H9 (cell line): ENCODE measurements at regions not wholly inside any gene's neighbourhood (a gene's known extent, or its start where the extent isn't known, plus 50 kb on each side); places are given as distances from the start of the nearest gene placed in this dataset.

ENCODE experiments used
- DNase-seq: peaks from one replicate; pipeline ENCODE4 v3.0.0-alpha.2; 2017
- H2AFZ ChIP-seq: one replicate; pipeline ENCODE4 v1.6.1; 2013; ENCODE audit warnings: mild to moderate bottlenecking, low read length, control low read depth, moderate library complexity
- H2AK5ac ChIP-seq: 2 replicates; pipeline ENCODE4 v1.6.1; 2013; ENCODE audit warnings: low read length, control low read depth, mixed read lengths; ENCODE audit not compliant: insufficient read length
- H2BK120ac ChIP-seq: one replicate; pipeline ENCODE4 v1.6.1; 2013; ENCODE audit warnings: low read depth, mild to moderate bottlenecking, low read length, control low read depth, inconsistent platforms; ENCODE audit not compliant: poor library complexity, severe bottlenecking
- H2BK12ac ChIP-seq: 2 replicates; pipeline ENCODE4 v1.6.1; 2013; ENCODE audit warnings: low read length, control low read depth, mixed read lengths, low read depth; ENCODE audit not compliant: insufficient read length
- H2BK15ac ChIP-seq: 2 replicates; pipeline ENCODE4 v1.6.1; 2013; ENCODE audit warnings: low read depth, low read length, control low read depth
- H2BK20ac ChIP-seq: one replicate; pipeline ENCODE4 v1.6.1; 2013; ENCODE audit warnings: low read depth, mild to moderate bottlenecking, low read length, control low read depth, inconsistent platforms; ENCODE audit not compliant: poor library complexity, severe bottlenecking
- H2BK5ac ChIP-seq: 2 replicates; pipeline ENCODE4 v1.6.1; 2013; ENCODE audit warnings: low read length, control low read depth, mixed read lengths; ENCODE audit not compliant: insufficient read length
- H3K14ac ChIP-seq: 2 replicates; pipeline ENCODE4 v1.6.1; 2013; ENCODE audit warnings: low read length, control low read depth; ENCODE audit not compliant: insufficient read depth
- H3K18ac ChIP-seq: 2 replicates; pipeline ENCODE4 v1.6.1; 2013; ENCODE audit warnings: low read depth, mild to moderate bottlenecking, mixed read lengths, low read length, control low read depth; ENCODE audit not compliant: insufficient read length
- H3K23ac ChIP-seq: 2 replicates; pipeline ENCODE4 v1.6.1; 2013; ENCODE audit warnings: low read length, control low read depth, mixed read lengths, low read depth; ENCODE audit not compliant: insufficient read length
- H3K23me2 ChIP-seq: 2 replicates; pipeline ENCODE4 v1.6.1; 2013; ENCODE audit warnings: low read depth, mild to moderate bottlenecking, mixed read lengths, low read length, control low read depth; ENCODE audit not compliant: insufficient read length, poor library complexity, severe bottlenecking
- H3K27ac ChIP-seq: 2 replicates; pipeline ENCODE4 v1.5.1; 2013; ENCODE audit warnings: low read length, control low read depth, mixed read lengths, low read depth; ENCODE audit not compliant: insufficient read length
- H3K27me3 ChIP-seq: 2 replicates; pipeline ENCODE4 v1.6.1; 2013; ENCODE audit warnings: low read length, control low read depth, inconsistent platforms; ENCODE audit not compliant: insufficient read depth
- H3K4ac ChIP-seq: 2 replicates; pipeline ENCODE4 v1.6.1; 2013; ENCODE audit warnings: low read depth, mild to moderate bottlenecking, control low read depth, inconsistent platforms, low read length, moderate library complexity
- H3K4me1 ChIP-seq: 2 replicates; pipeline ENCODE4 v1.6.1; 2013; ENCODE audit warnings: low read length, control low read depth, inconsistent platforms; ENCODE audit not compliant: insufficient read depth
- H3K4me2 ChIP-seq: 2 replicates; pipeline ENCODE4 v1.6.1; 2013; ENCODE audit warnings: low read length, control low read depth, mixed read lengths; ENCODE audit not compliant: insufficient read length, insufficient read depth
- H3K56ac ChIP-seq: 2 replicates; pipeline ENCODE4 v1.6.1; 2013; ENCODE audit warnings: low read depth, mild to moderate bottlenecking, mixed read lengths, low read length, control low read depth; ENCODE audit not compliant: insufficient read length
- H3K79me1 ChIP-seq: 2 replicates; pipeline ENCODE4 v1.6.1; 2013; ENCODE audit warnings: low read depth, mild to moderate bottlenecking, moderate library complexity, low read length, control low read depth, inconsistent platforms; ENCODE audit not compliant: insufficient read depth, poor library complexity, severe bottlenecking
- H3K79me2 ChIP-seq: 2 replicates; pipeline ENCODE4 v1.6.1; 2013; ENCODE audit warnings: low read length, control low read depth, inconsistent platforms; ENCODE audit not compliant: insufficient read depth
- H3K9ac ChIP-seq: 2 replicates; pipeline ENCODE4 v1.6.1; 2013; ENCODE audit warnings: low read length, control low read depth, mixed read lengths; ENCODE audit not compliant: insufficient read length; ENCODE audit errors: extremely low read depth
- H3K9me3 ChIP-seq: one replicate; pipeline ENCODE4 v1.6.1; 2013; ENCODE audit warnings: low read depth, low read length, inconsistent platforms; ENCODE audit not compliant: control insufficient read depth
- H3T11ph ChIP-seq: one replicate; pipeline ENCODE4 v1.6.1; 2013; ENCODE audit warnings: mild to moderate bottlenecking, low read length, control low read depth, inconsistent platforms
- H4K20me1 ChIP-seq: one replicate; pipeline ENCODE4 v1.6.1; 2013; ENCODE audit not compliant: control insufficient read depth, insufficient read length, insufficient read depth
- H4K5ac ChIP-seq: 2 replicates; pipeline ENCODE4 v1.6.1; 2013; ENCODE audit warnings: low read depth, mild to moderate bottlenecking, mixed read lengths, low read length, control low read depth; ENCODE audit not compliant: insufficient read length
- H4K8ac ChIP-seq: replicated peaks from 2 replicates; pipeline ENCODE4 v1.6.1; 2013; ENCODE audit warnings: low read length, control low read depth, mixed read lengths, low read depth; ENCODE audit not compliant: insufficient read length
- H4K91ac ChIP-seq: 2 replicates; pipeline ENCODE4 v1.6.1; 2013; ENCODE audit warnings: low read depth, mild to moderate bottlenecking, moderate library complexity, mixed read lengths, low read length, control low read depth; ENCODE audit not compliant: insufficient read length
- H3K27ac Mint-ChIP-seq, 3 experiments: 2 replicates in 2 of 3; 3 replicates in 1 of 3; pipeline ENCODE4 v1.8.0; 2020 to 2021; ENCODE audit warnings: mixed read lengths in 3 of 3, mild to moderate bottlenecking in 1 of 3, moderate library complexity in 1 of 3
- H3K27me3 Mint-ChIP-seq: 2 replicates; pipeline ENCODE4 v1.8.0; 2021; ENCODE audit warnings: low read depth, mild to moderate bottlenecking, moderate library complexity, mixed read lengths
- H3K36me3 Mint-ChIP-seq, 3 experiments: 2 replicates in 2 of 3; 3 replicates in 1 of 3; pipeline ENCODE4 v1.8.0; 2020 to 2021; ENCODE audit warnings: low read depth in 3 of 3, mixed read lengths in 3 of 3; ENCODE audit not compliant: insufficient read depth in 1 of 3
- H3K4me1 Mint-ChIP-seq, 2 experiments: 2 replicates each; pipeline ENCODE4 v1.8.0; 2020; ENCODE audit warnings: mixed read lengths in 2 of 2
- H3K4me3 Mint-ChIP-seq, 2 experiments: 2 replicates in 1 of 2; 3 replicates in 1 of 2; pipeline ENCODE4 v1.8.0; 2020 to 2021; ENCODE audit warnings: mild to moderate bottlenecking in 2 of 2, mixed read lengths in 2 of 2, moderate library complexity in 1 of 2
- H3K9me3 Mint-ChIP-seq, 2 experiments: 2 replicates in 1 of 2; 3 replicates in 1 of 2; pipeline ENCODE4 v1.8.0; 2020; ENCODE audit warnings: mild to moderate bottlenecking in 2 of 2, mixed read lengths in 2 of 2, moderate library complexity in 1 of 2
- CTCF ChIP-seq: fragments of 200-600 bp; sonication (generic); conservative IDR thresholded peaks from 3 replicates; pipeline ENCODE4 v1.8.0; 2021; ENCODE audit warnings: antibody characterized with exemption, mild to moderate bottlenecking
- WGBS: extraction: QIAGEN DNeasy Blood & Tissue Kit; methylation state at CpG from one replicate; pipeline ENCODE4 v1.1.7; 2013; ENCODE audit warnings: missing lambda C conversion rate, low lambda C conversion rate, mixed read lengths; ENCODE audit not compliant: insufficient read length; ENCODE audit errors: extremely low coverage; 5-methylcytosine and 5-hydroxymethylcytosine counted together

GRCh38 chr4:138049355-138049754, 192.8 kb downstream of the SLC7A11 start:
- no peak overlapping the region for H3K9ac ChIP-seq
- no peak overlapping the region for H2AK5ac ChIP-seq
- peaks cover 0 to 3% of the 10 kb centered on the region in 2 experiments; a peak in 1 of 5 replicates for H3K9me3 Mint-ChIP-seq

More at GRCh38 chr4:138049355-138049754, 192.8 kb downstream of the SLC7A11 start:
- no peak for DNase-seq
- Histone ChIP-seq H3K4me1 (peaks cover 2% of the 10 kb centered on the region; the same call in 1 of the 2 replicates), H2BK20ac (no peak overlapping the region), H3K14ac (no peak overlapping the region), H3K27ac (no peak overlapping the region), H3K27me3 (no peaks in the 10 kb centered on the region), H3K23ac (no peak overlapping the region), H2BK5ac (no peak overlapping the region), H4K5ac (no peak overlapping the region), H3K79me2 (no peaks in the 10 kb centered on the region), H3K56ac (no peak overlapping the region), H3T11ph (no peak overlapping the region), H4K8ac (no peak overlapping the region), H3K4ac (no peak overlapping the region), H4K91ac (no peak overlapping the region), H3K79me1 (no peaks in the 10 kb centered on the region), H2BK120ac (no peak overlapping the region), H2BK15ac (no peak overlapping the region), H3K18ac (no peak overlapping the region), H2AFZ (no peak overlapping the region), H4K20me1 (no peaks in the 10 kb centered on the region), H2BK12ac (no peak overlapping the region), H3K4me2 (no peak overlapping the region), H3K23me2 (no peaks in the 10 kb centered on the region), H3K9me3 (no peaks in the 10 kb centered on the region)
- H3K27me3 Mint-ChIP-seq = no peaks in the 10 kb centered on the region
- WGBS = no CpG with 5 or more reads among the region's 5 CpGs
- H3K4me3 Mint-ChIP-seq = no peak overlapping the region
- TF ChIP-seq CTCF = no peak
- H3K4me1 Mint-ChIP-seq = peaks cover 44 to 61% of the 10 kb centered on the region in 2 experiments
- H3K36me3 Mint-ChIP-seq = peaks cover 0 to 6% (median 2%) of the 10 kb centered on the region in 3 experiments; a peak in 3 of 7 replicates
- H3K27ac Mint-ChIP-seq = peak overlapping the region in 1 of 3 experiments; percentile 2; a peak in 1 of 7 replicates
